IPS DF 4.7 (cell line): ENCODE measurements at regions not wholly inside any gene's neighbourhood (a gene's known extent, or its start where the extent isn't known, plus 50 kb on each side); places are given as distances from the start of the nearest gene placed in this dataset.

Experiments used
- DNase-seq: peaks from one replicate; pipeline ENCODE4 v3.0.0-alpha.2; 2013; ENCODE audit warnings: low spot score; ENCODE audit errors: extremely low read depth

- DNase-seq = no peak
These were observed 147.2 kb upstream of the ZNF507 start for GRCh38 chr19:32197896-32198882.

GRCh38 chr19:32199501-32200040 is 145.8 kb upstream of the ZNF507 start:
- no peak for DNase-seq

- DNase-seq = no peak
These were observed 144.9 kb upstream of the ZNF507 start for GRCh38 chr19:32200312-32201038.

GRCh38 chr19:32201211-32201610 is 144.2 kb upstream of the ZNF507 start:
- DNase-seq = no peak

GRCh38 chr19:32201636-32202051 is 143.8 kb upstream of the ZNF507 start:
- no peak for DNase-seq

GRCh38 chr19:32202244-32202643 is 143.2 kb upstream of the ZNF507 start:
- DNase-seq = no peak

GRCh38 chr19:32203161-32203560 is 142.2 kb upstream of the ZNF507 start:
- no peak for DNase-seq

GRCh38 chr19:32206065-32206464 is 139.3 kb upstream of the ZNF507 start:
- DNase-seq = no peak

GRCh38 chr19:32208060-32208459 is 137.3 kb upstream of the ZNF507 start:
- DNase-seq = no peak

- no peak for DNase-seq
These were observed 126.0 kb upstream of the ZNF507 start for GRCh38 chr19:32219392-32219791.

- DNase-seq = no peak
These were observed 125.4 kb upstream of the ZNF507 start for GRCh38 chr19:32219881-32220472.

- no peak for DNase-seq
These were observed 124.5 kb upstream of the ZNF507 start for GRCh38 chr19:32220951-32221350.

GRCh38 chr19:32222556-32222955 is 122.9 kb upstream of the ZNF507 start:
- DNase-seq = no peak

GRCh38 chr19:32223106-32223505 is 122.3 kb upstream of the ZNF507 start:
- DNase-seq = no peak

GRCh38 chr19:32223595-32224370 is 121.6 kb upstream of the ZNF507 start:
- DNase-seq = no peak

- DNase-seq = no peak
These were observed 120.8 kb upstream of the ZNF507 start for GRCh38 chr19:32224371-32225244.

- no peak for DNase-seq
These were observed 117.7 kb upstream of the ZNF507 start for GRCh38 chr19:32227561-32228165.

- DNase-seq = no peak
These were observed 115.0 kb upstream of the ZNF507 start for GRCh38 chr19:32230441-32230840.

GRCh38 chr19:32231020-32231419 is 114.4 kb upstream of the ZNF507 start:
- no peak for DNase-seq

GRCh38 chr19:32231691-32232090 is 113.7 kb upstream of the ZNF507 start:
- no peak for DNase-seq
